Hippocampal formation (tissue), 2 donors: ENCODE measurements at regions not wholly inside any gene's neighbourhood (a gene's known extent, or its start where the extent isn't known, plus 50 kb on each side); places are given as distances from the start of the nearest gene placed in this dataset.

Source experiments
- DNase-seq, 2 donors: peaks; one replicate each; lab custom pipeline; 2025; lab: John Stamatoyannopoulos, UW

DNA sequence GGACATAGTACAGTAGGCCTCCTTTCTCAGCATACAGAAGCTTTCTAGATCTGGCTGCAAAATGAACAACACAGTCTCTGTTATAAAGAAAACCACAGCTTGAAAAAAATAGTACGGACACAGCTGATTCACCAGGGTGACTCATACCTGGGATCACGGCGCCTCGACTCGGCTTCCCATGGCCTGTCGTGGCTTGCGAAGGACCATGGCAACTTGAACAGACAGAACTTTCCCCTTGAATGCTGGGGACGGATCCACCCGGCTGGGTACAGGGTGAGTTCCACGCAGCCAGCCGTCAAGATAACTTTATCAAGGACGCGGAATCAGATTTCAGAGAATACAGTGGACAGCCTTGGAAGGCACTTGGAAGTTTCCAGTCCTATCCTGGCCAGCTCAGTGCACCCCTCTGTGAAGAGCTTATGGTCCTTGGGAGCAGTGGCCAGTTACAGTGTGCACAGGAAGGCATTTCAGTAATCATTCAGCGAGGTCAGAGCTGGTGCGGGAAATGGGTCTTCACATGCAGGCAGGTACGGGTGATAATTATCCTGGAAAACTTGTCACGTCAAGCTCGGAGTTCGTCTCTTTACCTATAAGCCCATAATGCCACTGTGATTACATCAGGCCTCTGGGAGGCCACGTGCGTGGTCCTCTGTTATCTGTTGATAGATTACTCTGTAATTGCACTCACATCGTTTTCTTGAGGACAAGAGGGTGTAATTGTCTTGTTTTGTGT, 57.9 kb upstream of the MAF start:
- no peak for DNase-seq

DNA sequence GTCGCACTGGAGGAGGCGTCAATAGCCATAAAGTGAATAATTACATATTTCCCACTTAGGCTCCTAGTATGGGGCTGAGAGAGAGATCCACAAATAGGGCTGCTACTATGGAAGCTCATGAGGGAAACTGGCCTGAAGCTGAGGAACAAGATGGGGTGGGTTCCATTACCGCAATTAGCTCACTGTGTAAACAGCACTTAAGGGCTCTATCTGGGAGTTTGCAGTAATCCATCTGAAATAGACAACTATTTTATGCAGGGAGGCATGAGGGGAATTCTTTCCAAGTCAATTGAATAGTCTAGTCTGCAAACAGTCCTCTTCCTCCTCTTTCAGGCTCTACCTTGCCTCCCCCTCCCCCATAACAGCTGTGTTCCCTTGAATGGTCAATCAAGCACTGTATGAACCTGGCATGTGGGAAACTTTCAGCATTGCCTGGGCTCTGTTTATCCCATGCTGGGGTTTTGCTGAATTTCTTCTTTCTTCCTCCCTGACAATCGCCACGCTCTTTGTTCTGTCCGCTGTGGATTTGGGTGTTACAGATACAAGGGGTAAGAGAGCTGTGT, 56.1 kb upstream of the MAF start:
- DNase-seq: no peak

DNA sequence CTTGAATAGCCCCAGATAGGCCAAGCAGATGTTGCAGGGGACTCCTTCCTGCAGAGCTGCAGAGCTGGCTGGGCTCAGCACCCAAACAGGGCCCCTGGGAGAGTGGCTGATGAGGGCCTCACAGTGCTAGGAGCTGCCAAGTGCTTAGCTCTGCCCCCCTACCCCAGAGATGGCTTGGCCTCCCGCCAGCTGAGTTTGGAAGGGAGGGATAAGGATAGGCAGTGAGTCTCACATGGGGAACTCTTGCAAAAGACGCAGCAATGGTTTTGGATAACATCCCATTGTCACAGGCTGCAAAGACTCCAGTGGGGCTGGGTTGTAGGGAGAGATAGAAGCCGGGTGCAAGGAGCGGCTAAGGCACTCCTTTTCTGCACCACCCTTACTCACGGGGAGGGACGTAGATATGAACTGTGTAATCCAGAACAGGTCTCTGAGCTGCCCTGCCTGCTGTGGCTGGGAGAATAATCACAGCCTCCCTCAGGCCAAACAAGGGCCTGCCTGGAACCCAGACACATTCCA, 52.9 kb upstream of the MAF start:
- peak in 1 of 2 donors; percentile 3 for DNase-seq

DNA sequence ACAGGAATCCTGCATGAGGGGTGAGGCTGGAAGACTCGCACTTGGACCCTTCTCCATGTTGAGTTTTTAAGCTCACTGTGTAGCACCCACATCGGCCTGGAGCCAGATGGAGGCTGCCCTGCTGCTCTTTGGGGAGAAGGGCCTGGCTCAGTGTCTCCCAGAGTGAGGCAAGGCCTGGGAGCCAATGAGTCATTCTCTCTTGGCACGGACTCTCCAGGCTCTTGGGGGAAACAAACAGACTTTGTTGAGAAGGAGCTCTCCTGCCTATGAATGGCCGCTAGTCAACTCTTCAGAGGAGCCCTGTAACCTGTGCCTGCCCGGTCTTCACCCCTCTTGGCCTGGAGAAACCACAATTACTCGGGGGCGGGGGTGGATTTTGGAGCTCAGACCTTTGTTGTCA, 50.8 kb upstream of the MAF start:
- peak; percentile 7 to 51 for DNase-seq
